Limb (tissue), 2 donors: ENCODE measurements at regions not wholly inside any gene's neighbourhood (a gene's known extent, or its start where the extent isn't known, plus 50 kb on each side); places are given as distances from the start of the nearest gene placed in this dataset.

Experiments
- DNase-seq, 2 donors: peaks; one replicate each; pipeline ENCODE4 v3.0.0-alpha.2; 2016; ENCODE audit errors: extremely low spot score in 2 of 2

DNA sequence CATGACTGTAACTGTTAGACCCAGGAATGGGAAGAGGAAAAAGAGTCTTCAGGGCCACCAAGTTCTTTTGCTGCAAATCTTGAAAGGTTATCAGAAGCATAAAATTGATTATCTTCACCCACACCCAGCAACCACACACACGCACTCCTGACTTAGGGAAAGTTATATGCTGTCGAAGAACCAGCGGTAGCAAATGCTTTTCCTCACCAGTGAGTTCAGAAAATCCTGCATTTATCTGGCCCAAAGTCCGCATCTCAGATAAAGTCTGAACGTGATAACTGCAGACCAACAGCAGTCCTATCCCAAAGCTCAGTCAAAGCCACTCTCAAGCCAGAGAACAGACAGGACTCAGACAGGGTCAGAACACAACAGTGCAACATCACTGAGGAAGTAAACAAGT lies 115.6 kb downstream of the IRS2 start:
- DNase-seq = no peak

DNA sequence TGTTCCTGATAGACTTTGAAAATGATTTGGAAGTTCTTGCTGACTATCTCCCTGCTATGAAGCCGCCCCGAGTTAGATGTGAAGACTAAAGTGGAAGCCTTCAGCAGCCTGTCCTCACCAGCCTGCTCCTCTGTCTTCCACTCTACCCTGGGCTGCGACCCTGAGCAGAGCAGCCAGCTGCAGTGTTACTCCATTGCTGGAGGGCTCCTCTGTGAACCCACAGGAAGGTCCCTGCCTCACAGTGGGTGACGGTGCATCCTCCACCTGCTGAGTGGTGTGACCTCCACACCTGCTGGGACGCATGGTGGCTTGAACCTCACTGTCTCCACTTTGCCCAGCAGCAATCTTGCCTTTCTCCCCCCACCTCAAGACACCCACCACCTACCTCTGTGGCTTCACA lies 116.4 kb downstream of the IRS2 start:
- no peak for DNase-seq

DNA sequence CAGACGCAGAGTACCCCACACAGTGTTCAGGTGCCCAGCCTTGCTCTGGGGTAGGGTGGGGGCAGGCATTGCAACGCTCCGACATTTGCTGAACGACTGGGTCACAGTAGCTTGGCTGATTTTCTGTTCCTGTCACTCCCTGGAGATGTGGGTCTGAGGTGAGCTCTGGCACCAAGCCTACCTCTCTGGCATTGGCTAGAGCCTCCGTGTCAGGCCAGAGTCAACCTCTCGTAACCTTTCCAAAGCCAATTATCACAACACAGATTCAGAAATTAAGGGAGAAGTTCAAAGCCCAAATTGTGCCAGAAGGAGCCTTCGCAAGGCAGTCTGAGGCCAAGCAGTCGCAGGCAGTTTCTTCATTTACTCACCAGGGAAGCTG lies 117.2 kb downstream of the IRS2 start:
- no peak for DNase-seq

DNA sequence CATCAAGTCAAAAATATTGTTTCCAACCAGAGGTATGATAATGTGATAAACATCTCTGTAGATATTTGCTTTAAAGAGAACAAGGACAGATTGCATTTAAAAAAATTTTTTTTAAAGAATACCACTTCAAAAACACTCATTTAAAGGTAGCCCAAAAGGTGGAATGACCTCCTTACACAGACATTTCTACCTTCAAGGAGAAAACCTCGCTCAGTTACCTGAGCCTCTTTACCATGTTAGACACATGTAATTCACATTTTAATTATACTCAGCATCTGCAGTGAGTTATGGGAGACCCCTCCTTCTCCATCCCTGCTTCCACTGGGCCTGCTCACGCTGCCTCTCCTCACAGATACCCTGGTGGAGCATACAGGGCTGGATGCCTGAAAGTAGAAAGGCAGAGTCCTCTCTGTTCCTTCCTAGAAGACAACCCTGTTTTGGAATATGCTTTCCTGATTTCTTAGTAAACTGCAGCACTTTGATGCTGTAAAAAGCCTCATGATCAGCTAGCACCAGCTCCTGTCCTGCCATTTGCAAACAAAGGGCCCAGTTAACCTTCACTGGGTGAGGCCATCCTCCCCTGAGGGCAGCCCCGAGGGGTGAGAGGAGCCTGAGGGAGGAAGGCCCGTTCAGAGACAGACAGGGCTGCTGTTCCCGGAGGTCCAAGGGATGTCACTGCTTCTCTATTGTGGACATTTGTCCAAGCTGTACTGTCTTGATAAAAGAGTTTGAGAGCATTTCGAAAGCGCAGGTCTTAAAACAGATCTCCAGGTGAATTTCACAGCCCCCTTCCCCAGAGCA lies 117.8 kb downstream of the IRS2 start:
- DNase-seq = no peak

DNA sequence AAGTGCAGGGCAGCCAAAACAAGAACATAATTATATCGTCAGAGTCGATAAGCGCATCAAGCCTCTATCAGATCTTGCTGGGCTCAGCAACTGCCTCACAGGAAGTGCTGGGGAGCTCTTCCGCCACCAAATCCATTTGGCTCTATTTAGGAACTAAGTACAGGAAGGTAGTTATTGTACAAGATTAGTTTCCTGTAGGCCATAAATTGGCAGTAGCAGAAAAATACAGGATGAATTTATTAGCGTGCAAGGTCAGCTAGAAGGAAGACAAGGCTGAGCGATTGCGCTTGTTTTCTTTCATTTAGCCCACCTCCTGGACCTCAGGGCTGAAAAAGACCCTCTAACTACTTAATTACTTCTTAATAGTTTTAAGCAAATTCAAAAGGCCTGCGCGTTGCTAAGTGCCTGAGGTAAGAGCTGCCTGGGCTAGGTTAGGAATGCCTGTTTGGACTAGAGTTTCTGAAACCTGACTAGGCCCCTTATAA lies 118.5 kb downstream of the IRS2 start:
- no peak for DNase-seq

DNA sequence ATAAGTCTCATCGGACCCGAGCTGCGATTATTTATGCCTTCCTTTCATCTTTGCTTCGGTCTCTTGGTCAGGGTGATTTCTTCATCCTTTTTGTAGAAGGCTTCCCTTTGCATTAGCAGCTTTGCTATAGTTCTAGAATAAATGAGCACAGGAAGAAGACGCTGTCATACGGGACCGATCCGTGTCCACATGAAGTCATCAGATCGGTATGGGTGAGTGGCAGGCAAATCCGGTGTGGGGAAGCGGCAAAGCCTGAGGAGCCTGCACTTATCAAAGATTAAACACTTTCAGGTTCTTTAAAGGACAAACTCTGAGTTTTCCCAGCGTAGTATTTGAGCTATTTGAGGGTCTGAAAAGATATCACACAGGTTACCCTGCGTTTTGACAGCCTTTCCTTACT lies 119.3 kb downstream of the IRS2 start:
- no peak for DNase-seq

DNA sequence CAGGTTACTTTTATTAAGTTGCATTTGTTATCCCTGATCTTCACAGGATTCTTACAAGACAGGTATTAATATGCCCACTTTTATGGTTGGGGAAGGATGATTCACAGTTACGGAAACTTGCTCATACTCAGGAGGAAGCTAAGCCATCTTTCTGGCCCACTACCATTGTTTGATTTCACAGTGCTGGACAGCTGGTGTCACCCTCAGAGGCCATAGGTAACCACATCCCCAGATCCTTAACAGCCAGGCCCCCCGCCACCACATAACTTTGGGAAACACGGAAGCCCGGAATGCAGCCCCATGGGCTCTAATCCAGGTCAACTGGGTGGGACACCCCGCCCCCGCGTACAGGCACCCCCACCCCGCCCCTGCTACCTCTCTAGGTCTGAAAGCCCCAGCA lies 119.7 kb downstream of the IRS2 start:
- no peak for DNase-seq

DNA sequence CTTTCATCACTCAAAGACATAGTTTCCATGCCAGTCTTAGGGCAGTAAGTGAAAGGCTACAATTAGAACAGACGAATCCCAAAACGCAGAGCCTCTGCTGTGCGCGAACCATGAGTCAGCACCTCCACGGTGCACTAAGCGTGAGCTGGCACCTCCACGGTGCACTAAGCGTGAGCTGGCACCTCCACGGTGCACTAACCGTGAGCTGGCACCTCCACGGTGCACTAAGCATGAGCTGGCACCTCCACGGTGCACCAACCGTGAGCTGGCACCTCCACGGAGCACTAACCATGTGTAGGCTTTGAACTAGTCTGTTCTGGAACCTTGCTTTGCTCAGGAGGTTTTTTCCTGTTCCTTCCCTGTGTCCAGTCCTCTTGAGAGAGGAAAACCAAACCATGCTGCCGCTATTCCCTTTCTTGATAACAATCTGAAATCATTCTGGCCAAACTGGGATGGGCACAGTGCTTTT lies 120.6 kb downstream of the IRS2 start:
- DNase-seq = no peak

DNA sequence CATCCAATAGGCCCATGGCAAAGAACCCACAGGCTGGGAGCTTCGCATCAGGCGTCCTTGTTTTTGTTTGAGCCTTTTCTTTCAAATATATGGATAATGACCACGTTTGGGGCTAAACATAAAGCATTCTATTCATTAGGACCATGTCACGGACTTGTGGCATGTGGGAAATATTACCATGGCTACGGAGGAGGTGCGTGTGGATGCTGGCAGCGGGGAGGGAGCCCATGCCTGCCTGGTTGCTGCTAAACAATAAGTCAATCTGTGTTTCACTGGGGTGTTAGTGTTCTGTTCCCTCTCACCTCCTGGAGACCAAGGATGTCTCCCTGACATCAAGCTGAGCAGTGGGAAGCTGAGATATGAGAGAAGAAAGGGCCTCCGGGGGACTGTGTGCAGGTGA lies 121.1 kb downstream of the IRS2 start:
- no peak for DNase-seq

DNA sequence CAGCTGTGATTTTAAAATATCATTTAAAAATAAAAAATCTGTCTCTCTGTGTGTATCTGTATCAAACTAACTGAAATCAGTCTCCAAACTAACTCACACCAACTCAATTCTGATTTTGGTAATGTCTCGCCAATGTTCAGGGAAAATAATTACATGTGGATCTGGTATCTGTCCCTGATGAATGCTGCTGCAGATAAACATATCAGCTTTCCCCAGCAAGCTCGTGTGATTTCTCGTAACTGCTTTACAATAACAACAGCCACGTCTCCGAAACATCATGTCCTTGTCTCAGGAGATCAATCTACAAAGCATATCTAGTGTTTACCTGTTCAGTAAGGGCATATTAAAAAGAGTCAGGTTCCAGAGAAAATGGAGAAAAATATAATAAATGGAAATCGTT lies 129.0 kb downstream of the IRS2 start:
- DNase-seq = no peak

DNA sequence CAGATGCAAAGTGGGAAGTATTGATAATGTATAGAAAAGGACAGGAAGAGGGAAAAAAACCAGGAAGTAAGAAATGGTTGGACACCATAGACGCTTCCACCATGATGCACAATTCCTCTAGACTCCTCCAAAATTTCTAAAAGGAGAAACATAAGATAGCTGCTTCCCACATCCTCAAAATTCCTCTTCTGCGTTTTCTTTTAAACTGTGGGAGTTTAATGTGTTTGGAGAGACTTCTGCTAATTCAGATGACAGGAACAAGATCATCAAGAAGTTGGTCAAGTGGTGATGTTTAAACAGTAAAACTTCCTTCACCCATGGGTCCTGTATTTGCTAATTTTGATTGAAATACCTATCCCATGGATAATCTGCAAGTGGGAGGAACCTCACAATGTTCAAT lies 130.2 kb downstream of the IRS2 start:
- no peak for DNase-seq

DNA sequence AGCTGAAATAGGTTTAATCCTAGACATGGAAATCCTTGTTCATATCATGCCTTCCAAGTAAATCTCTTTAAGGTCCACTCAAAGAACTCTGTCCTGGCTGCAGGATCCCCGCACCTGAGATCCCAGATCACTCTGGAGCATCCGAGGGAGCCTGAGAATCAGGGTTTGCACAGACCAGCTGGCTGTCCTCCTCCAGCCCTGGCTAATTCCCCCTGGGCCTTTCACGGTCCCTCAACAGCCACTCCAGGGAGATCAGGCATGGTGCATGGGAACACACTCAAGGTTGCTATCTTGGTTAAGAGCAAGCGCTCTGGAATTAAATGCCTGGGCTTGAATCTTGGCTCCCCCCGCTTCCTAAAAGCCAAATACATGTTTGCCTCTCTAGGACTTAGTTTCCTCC lies 130.8 kb downstream of the IRS2 start:
- no peak for DNase-seq

DNA sequence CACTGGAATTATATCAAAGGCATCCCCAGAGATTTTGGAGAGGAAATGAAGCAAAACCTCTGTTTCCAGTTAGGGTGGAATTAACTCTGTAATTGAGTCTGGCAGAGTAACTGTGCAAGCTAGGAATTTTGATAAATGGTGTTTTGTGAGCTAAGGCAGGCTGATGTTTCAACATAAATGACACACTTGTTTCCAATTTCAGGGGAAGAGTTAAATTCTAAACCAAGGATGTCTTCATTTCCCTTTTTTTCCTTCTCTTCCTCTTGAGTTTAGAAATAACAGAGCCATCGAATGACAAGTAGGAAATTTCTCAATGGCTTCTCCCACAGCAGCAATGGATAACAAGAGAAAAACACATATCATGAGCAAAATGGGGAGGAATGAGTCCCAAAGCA lies 131.2 kb downstream of the IRS2 start:
- peak in 1 of 2 donors; percentile 40 for DNase-seq

DNA sequence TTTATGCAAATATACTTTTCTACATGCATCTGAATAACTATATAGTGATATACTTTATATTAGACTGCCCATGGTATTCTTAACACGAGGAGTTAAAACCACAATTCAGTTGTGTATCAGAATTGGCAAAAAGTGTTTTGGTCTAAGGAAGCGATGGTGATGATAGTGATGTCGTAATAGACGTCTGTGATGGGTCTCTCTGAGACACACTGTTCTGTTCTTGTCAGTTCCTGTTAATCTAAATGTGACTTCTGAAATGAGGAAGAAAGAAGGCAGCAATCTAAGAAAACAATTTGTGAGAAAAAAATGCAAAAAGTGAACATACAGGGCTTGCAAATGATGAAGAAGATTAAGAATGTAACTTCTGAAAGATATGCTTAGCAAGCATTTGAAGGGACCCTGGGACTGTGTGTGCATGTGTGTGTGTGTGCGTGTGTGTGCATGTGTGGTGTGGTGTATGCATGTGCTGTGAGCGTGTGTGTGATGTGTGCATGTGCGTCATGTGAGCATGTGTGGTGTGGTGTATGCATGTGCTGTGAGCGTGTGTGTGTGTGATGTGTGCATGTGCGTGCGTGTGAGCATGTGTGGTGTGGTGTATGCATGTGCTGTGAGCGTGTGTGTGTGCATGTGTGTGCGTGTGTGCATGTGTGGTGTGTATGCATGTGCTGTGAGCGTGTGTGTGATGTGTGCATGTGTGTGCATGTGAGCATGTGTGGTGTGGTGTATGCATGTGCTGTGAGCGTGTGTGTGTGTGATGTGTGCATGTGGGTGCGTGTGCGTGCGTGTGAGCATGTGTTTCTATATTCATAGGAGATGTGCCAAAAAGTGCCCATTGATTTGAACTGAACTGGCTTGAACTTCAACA lies 131.8 kb downstream of the IRS2 start:
- no peak for DNase-seq

DNA sequence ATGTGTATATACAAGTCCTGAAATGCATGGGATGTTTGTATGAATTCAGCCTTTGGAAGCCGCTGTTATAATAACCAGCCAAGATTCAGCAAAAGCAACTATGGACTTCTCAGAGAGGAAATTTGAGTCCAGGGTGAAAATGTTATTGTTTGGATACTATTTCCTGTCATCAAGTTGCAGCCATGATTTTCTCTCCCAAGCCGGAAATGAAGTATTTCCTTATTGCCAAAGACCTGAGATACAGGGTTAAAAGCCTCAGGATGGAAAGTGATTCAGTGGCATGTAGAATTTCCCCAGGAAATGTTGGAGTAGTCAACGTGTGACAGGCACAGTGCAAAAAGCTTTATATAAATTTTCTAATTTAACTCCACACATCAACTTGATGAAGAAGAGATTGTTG lies 133.9 kb downstream of the IRS2 start:
- no peak for DNase-seq

DNA sequence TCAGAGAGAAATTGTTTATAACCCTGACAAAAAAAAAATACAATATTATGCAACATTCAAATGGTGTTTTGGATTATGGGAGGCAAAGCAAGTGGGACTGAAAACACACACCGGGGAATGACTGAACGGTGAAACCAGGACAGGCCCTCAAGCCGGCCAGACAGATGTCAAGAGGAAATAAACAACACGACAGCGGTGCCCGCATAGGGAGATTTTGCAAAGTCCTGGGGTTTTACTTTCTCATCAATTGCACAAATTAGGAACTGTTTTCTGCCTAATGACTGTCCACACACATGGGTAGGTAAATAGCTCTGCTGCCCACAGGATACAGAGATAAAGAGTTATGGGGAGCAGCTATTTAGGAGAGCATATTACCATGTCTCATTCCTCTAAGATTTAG lies 134.5 kb downstream of the IRS2 start:
- DNase-seq = no peak

DNA sequence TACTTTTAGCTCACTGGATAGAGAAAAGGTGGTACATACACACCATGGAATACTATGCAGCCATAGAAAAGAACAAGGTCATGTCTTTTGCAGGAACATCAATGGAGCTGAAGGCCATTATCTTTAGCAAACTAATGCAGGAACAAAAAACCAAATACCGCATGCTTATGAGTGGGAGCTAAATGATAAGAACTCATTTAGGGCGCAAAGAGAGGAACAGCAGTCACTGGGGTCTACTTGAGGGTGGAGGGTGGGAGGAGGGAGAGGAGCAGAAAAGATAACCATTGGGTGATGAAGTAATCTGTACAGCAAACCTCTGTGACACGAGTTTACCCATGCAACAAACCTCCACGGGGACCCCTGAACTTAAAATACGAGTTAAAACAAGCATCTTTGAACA lies 135.1 kb downstream of the IRS2 start:
- DNase-seq = no peak

DNA sequence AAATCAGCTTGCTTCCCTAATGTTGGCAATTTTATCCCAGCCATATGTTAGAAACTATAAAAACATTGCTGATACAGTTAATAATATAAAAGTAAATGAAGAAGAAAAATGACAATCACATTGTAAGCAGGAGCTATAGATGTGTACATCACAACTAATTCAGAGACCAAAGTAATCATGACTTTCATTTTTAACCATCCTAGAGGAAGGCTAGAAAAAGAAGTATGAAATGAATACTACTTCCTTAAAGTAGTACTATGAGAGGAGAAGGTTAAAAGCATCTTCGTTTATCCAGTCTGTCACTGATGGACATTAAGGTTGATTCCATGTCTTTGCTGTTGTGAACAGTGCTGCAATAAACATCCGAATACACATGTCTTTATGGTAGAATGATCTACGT lies 135.5 kb downstream of the IRS2 start:
- no peak for DNase-seq

DNA sequence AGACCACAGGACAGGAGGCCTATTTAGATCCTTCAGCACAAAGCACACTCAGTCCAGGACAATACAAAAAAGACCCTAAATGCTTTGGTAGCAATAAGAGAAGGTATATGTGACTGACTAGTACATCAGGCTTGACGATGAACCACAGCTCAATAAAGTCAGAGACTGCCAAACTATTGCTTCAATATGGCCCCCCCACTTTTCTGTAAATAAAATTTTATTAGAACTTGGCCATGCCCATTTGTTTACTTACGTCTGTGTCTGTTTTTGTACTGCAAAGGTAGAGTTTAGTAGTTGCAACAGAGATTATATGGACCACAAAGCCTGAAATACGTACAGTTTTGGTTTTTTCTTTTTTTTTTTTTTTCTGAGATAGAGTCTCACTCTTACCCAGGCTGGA lies 136.7 kb downstream of the IRS2 start:
- no peak for DNase-seq

DNA sequence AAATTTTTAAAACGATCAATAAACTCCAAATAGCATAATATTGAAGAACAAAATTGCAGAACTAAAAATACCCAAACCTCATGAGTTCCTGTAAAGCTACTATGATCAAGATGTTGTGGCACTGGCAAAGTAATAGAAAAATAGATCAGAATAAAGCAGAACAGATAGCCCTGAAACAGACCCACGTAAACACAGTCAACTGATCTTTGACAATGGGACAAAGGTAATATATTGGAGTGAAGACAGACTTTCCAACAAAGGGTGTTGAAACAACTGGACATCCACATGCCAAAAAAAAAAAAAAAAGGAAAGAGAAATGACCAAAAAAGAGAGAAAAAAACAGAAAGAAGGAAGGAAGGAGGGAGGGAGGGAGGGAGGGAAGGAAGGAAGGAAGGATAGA lies 138.7 kb downstream of the IRS2 start:
- DNase-seq = no peak

DNA sequence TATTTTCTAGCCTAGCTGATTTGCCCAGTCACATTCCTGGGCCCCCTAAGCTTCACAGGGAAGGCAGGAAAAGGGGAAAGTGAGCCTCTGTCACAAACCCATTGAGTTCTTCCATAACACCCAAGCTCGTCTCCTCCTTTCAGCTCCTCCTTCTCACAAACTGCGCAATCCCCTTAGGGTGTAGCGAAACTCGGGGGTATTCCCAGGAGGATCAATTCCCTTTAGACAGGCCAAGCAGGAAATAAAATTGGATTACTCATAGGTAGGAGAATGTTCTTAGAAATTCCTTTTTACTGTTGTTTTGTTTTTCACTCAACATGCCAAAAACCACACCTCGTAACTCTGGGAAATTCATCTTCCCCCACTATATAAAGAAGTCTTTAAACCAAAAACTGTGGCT lies 139.3 kb downstream of the IRS2 start:
- DNase-seq = no peak

DNA sequence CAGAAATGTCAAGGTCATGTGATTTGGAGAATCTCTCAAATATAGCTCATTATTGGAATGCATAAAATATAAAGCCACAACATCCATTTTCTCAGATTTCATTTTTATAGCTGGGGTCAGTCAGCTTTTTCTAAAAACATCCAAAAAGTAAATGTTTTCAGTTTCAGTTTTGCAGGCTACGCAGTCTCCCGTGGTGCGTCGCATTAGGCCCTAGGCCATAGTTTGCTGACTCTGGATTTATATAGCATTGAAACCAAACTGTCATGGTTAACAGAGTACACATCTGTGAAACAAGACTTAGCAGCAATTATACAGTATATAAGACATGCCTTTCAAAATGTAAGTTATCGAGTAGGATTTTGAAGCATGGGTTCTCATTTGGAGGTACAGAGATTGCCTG lies 140.0 kb downstream of the IRS2 start:
- no peak for DNase-seq

DNA sequence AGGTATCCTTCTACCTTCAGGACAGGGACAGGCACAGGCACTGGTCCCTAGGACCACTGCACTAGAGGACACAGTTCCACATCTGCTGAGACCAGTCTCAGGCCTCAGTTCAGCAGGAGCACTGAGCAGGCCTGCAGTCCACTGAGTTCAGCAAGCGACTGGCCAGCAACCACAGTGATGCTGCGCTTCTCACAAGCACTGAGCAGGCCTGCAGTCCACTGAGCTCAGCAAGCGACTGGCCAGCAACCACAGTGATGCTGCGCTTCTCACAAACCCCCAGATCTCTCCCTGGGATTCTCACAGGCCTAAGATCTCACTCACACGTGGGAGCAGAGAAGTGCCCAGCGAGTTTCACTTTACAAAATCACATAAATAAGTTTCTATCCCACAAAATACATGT lies 140.6 kb downstream of the IRS2 start:
- DNase-seq = no peak
